GM12878 (cell line): ENCODE measurements at regions not wholly inside any gene's neighbourhood (a gene's known extent, or its start where the extent isn't known, plus 50 kb on each side); places are given as distances from the start of the nearest gene placed in this dataset.
"Not testable (repeated sequence)": the region's sequence is repeated elsewhere in the genome, so short reads cannot be mapped to it uniquely, and the experiment has no call there.

Experiments
- ATAC-seq: fragments of 200-7000 bp; cut with Tn5 transposase; 3 replicates; pipeline ENCODE4 v1.9.1; 2020; ENCODE audit warnings: mild to moderate bottlenecking, moderate library complexity
- BruUV-seq: library from RNA; stranded (reverse); fragments of 400-500 nt; replicated peaks from 2 replicates; lab custom pipeline; 2021; lab: Mats Ljungman, UMichigan
- CTCF ChIA-PET: fragments of 300-600 bp; sonication (Branson Sonifier 250); formaldehyde crosslinking; extraction: SDS; loops from one replicate; lab custom pipeline; 2021; ENCODE audit warnings: inconsistent platforms; lab: Yijun Ruan, JAX
- POLR2A ChIA-PET: fragments of 350-600 bp; formaldehyde crosslinking; extraction: SDS; loops from one replicate; lab custom pipeline; 2021; ENCODE audit warnings: inconsistent platforms; lab: Charles Lee
- RAD21 ChIA-PET: fragments of 300-600 bp; sonication (Branson Sonifier 250); formaldehyde crosslinking; loops from one replicate; lab custom pipeline; 2023; ENCODE audit warnings: antibody characterized with exemption; ENCODE audit not compliant: unreplicated experiment; lab: Charles Lee
- SMC1A ChIA-PET: fragments of 300-600 bp; sonication (Branson Sonifier 250); formaldehyde crosslinking; loops from one replicate; lab custom pipeline; 2023; ENCODE audit not compliant: unreplicated experiment, uncharacterized antibody; lab: Charles Lee
- DNase-seq: peaks from one replicate; pipeline ENCODE4 v3.0.0-alpha.2; 2011; ENCODE audit warnings: low read depth, low spot score
- FAIRE-seq: peaks from 3 replicates; lab custom pipeline; 2011; peaks lifted over from hg19 to GRCh38; lab: Jason Lieb, UNC
- H2AFZ ChIP-seq: 2 replicates; pipeline ENCODE4 v1.6.0; 2011; ENCODE audit warnings: low read depth, low read length, control low read depth; ENCODE audit not compliant: control insufficient read depth
- H3K27ac ChIP-seq: 2 replicates; pipeline ENCODE4 v1.5.1; 2011; ENCODE audit warnings: control low read depth; ENCODE audit not compliant: control insufficient read depth, insufficient read depth
- H3K27me3 ChIP-seq, 2 experiments: replicated peaks in 1 of 2; 2 replicates each; pipeline versions ENCODE4 v1.6.0 to v1.6.1; 2011; ENCODE audit warnings: low read length in 1 of 2; ENCODE audit not compliant: control insufficient read depth in 2 of 2, insufficient read depth in 2 of 2
- H3K36me3 ChIP-seq, 2 experiments: 2 replicates each; pipeline ENCODE4 v1.5.1; 2011; ENCODE audit warnings: low read length in 1 of 2; ENCODE audit not compliant: control insufficient read depth in 2 of 2, insufficient read depth in 2 of 2
- H3K4me1 ChIP-seq: 2 replicates; pipeline ENCODE4 v1.6.1; 2011; ENCODE audit warnings: mild to moderate bottlenecking, low read length, moderate library complexity, mixed read lengths; ENCODE audit not compliant: control insufficient read depth, insufficient read depth
- H3K4me2 ChIP-seq: 2 replicates; pipeline ENCODE4 v1.6.0; 2011; ENCODE audit warnings: control low read depth; ENCODE audit not compliant: control insufficient read depth, insufficient read depth
- H3K4me3 ChIP-seq: fragments of 200-600 bp; sonication (generic); 2 replicates; pipeline ENCODE4 v1.5.1; 2016
- H3K79me2 ChIP-seq: 2 replicates; pipeline ENCODE4 v1.6.0; 2011; ENCODE audit warnings: low read length; ENCODE audit not compliant: control insufficient read depth, insufficient read depth
- H3K9ac ChIP-seq: 2 replicates; pipeline ENCODE4 v1.8.0; 2011; ENCODE audit warnings: low read length, control low read depth, mixed read lengths; ENCODE audit not compliant: control insufficient read depth, insufficient read depth
- H3K9me3 ChIP-seq: replicated peaks from 3 replicates; pipeline ENCODE4 v1.5.1; 2011; ENCODE audit warnings: mild to moderate bottlenecking, low read length; ENCODE audit not compliant: control insufficient read depth, insufficient read depth
- H4K20me1 ChIP-seq: 2 replicates; pipeline ENCODE4 v1.6.0; 2011; ENCODE audit not compliant: control insufficient read depth, insufficient read depth
- RFX5 ChIP-seq: IDR thresholded peaks from 2 replicates; pipeline ENCODE4 v1.6.1; 2011; ENCODE audit warnings: low read depth, low read length, improper control_type of control experiment
- WGBS: methylation state at CpG from one replicate; pipeline ENCODE4 v1.1.6; 2016; ENCODE audit warnings: low lambda C conversion rate; ENCODE audit not compliant: insufficient replicate concordance, insufficient coverage; ENCODE audit errors: missing lambda C conversion rate; 5-methylcytosine and 5-hydroxymethylcytosine counted together
- in situ Hi-C: fragments of 300-500 bp; cut with MboI; formaldehyde crosslinking; loops from 9 replicates; pipeline ENCODE4 v1.14.3; 2018; ENCODE audit warnings: mixed read lengths
- intact Hi-C: fragments of 100-400 bp; cut with micrococcal nuclease; formaldehyde crosslinking; loops from one replicate; pipeline ENCODE4 v1.14.2; 2022; ENCODE audit not compliant: unreplicated experiment
- TF ChIP-seq, protein P1 (sequence below): IDR thresholded peaks from 2 replicates; pipeline ENCODE4 v1.6.1; 2012; ENCODE audit warnings: improper control_type of control experiment, low read depth, low read length; ENCODE audit not compliant: insufficient replicate concordance
- TF ChIP-seq, protein P2 (sequence below): IDR thresholded peaks from 2 replicates; pipeline ENCODE4 v1.6.1; 2012; ENCODE audit warnings: mild to moderate bottlenecking, low read depth, low read length
- TF ChIP-seq, protein P3 (sequence below): fragments of 450-650 bp; IDR thresholded peaks from 2 replicates; pipeline ENCODE4 v1.6.1; 2014; ENCODE audit warnings: mild to moderate bottlenecking

DNA sequence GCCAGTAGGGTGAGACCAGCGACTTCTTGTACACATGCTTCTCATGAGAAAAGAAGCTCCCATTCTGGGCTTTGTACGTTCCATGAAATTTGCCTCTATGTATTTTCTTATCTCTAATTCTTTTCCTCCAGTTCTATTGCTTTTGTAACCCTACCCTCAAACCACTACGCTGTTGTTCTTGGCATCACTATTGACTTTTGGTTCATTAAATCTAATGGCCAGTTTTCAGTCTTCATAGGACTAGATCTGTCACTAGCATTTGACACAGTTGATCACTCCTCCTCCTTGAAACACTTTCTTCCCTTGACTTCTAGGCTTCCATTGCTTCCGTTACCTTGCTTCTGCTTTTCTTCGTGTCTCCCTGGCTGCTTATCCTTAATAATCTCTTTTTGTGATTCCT lies 121.7 kb upstream of the GOLGA6L4 start (continued):
- TF ChIP-seq, protein P1, sequence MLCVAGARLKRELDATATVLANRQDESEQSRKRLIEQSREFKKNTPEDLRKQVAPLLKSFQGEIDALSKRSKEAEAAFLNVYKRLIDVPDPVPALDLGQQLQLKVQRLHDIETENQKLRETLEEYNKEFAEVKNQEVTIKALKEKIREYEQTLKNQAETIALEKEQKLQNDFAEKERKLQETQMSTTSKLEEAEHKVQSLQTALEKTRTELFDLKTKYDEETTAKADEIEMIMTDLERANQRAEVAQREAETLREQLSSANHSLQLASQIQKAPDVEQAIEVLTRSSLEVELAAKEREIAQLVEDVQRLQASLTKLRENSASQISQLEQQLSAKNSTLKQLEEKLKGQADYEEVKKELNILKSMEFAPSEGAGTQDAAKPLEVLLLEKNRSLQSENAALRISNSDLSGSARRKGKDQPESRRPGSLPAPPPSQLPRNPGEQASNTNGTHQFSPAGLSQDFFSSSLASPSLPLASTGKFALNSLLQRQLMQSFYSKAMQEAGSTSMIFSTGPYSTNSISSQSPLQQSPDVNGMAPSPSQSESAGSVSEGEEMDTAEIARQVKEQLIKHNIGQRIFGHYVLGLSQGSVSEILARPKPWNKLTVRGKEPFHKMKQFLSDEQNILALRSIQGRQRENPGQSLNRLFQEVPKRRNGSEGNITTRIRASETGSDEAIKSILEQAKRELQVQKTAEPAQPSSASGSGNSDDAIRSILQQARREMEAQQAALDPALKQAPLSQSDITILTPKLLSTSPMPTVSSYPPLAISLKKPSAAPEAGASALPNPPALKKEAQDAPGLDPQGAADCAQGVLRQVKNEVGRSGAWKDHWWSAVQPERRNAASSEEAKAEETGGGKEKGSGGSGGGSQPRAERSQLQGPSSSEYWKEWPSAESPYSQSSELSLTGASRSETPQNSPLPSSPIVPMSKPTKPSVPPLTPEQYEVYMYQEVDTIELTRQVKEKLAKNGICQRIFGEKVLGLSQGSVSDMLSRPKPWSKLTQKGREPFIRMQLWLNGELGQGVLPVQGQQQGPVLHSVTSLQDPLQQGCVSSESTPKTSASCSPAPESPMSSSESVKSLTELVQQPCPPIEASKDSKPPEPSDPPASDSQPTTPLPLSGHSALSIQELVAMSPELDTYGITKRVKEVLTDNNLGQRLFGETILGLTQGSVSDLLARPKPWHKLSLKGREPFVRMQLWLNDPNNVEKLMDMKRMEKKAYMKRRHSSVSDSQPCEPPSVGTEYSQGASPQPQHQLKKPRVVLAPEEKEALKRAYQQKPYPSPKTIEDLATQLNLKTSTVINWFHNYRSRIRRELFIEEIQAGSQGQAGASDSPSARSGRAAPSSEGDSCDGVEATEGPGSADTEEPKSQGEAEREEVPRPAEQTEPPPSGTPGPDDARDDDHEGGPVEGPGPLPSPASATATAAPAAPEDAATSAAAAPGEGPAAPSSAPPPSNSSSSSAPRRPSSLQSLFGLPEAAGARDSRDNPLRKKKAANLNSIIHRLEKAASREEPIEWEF, result no peak
- TF ChIP-seq, protein P2, sequence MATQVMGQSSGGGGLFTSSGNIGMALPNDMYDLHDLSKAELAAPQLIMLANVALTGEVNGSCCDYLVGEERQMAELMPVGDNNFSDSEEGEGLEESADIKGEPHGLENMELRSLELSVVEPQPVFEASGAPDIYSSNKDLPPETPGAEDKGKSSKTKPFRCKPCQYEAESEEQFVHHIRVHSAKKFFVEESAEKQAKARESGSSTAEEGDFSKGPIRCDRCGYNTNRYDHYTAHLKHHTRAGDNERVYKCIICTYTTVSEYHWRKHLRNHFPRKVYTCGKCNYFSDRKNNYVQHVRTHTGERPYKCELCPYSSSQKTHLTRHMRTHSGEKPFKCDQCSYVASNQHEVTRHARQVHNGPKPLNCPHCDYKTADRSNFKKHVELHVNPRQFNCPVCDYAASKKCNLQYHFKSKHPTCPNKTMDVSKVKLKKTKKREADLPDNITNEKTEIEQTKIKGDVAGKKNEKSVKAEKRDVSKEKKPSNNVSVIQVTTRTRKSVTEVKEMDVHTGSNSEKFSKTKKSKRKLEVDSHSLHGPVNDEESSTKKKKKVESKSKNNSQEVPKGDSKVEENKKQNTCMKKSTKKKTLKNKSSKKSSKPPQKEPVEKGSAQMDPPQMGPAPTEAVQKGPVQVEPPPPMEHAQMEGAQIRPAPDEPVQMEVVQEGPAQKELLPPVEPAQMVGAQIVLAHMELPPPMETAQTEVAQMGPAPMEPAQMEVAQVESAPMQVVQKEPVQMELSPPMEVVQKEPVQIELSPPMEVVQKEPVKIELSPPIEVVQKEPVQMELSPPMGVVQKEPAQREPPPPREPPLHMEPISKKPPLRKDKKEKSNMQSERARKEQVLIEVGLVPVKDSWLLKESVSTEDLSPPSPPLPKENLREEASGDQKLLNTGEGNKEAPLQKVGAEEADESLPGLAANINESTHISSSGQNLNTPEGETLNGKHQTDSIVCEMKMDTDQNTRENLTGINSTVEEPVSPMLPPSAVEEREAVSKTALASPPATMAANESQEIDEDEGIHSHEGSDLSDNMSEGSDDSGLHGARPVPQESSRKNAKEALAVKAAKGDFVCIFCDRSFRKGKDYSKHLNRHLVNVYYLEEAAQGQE, result no peak
- TF ChIP-seq, protein P3, sequence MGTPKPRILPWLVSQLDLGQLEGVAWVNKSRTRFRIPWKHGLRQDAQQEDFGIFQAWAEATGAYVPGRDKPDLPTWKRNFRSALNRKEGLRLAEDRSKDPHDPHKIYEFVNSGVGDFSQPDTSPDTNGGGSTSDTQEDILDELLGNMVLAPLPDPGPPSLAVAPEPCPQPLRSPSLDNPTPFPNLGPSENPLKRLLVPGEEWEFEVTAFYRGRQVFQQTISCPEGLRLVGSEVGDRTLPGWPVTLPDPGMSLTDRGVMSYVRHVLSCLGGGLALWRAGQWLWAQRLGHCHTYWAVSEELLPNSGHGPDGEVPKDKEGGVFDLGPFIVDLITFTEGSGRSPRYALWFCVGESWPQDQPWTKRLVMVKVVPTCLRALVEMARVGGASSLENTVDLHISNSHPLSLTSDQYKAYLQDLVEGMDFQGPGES, result no peak
- TF ChIP-seq RFX5, result no peak

DNA sequence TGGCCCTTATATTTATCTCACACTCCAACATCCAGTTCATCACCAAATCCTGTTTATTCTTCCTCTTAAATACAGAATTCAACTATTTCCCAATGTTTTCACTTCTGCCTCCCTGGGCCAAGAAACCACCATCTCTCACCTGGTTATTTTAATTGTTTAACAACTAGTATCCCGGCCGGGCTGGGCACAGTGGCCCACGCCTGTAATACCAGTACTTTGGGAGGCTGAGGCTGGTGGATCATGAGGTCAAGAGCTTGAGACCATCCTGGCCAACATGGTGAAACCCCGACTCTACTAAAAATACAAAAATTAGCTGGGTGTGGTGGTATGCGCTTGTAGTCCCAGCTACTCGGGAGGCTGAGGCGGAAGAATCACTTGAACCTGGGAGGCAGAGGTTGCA lies 120.9 kb upstream of the GOLGA6L4 start:
- H3K36me3 ChIP-seq, intact Hi-C loops, H3K4me3 ChIP-seq, H3K27ac ChIP-seq, SMC1A ChIA-PET, BruUV-seq, H3K27me3 ChIP-seq, H3K4me2 ChIP-seq, RAD21 ChIA-PET, ATAC-seq, H3K79me2 ChIP-seq, H4K20me1 ChIP-seq, CTCF ChIA-PET, H2AFZ ChIP-seq, H3K4me1 ChIP-seq, DNase-seq, FAIRE-seq, POLR2A ChIA-PET, H3K9ac ChIP-seq, H3K9me3 ChIP-seq: not testable (repeated sequence)
- in situ Hi-C loops, result loop anchor here (25.0 kb wide), 1 partner anchor 423 kb away; no protein-coding TSS in a partner anchor
- WGBS, result 76% methylated on average over 7 of the region's 7 CpGs
